Astrocyte of the spinal cord (primary cell): ENCODE measurements at regions not wholly inside any gene's neighbourhood (a gene's known extent, or its start where the extent isn't known, plus 50 kb on each side); places are given as distances from the start of the nearest gene placed in this dataset.

Experiments used
- DNase-seq: peaks from one replicate; pipeline ENCODE4 v3.0.0; 2011; ENCODE audit warnings: low read depth, low spot score
- H3K4me3 ChIP-seq: 2 replicates; pipeline ENCODE4 v1.5.1; 2011; ENCODE audit warnings: low read depth, mild to moderate bottlenecking, low read length, moderate library complexity
- CTCF ChIP-seq: IDR thresholded peaks from 2 replicates; pipeline ENCODE4 v1.5.1; 2012; ENCODE audit warnings: low read depth, mild to moderate bottlenecking, low read length, inconsistent platforms
- in situ Hi-C: cut with HindIII; loops from 2 replicates; pipeline ENCODE4 v1.10.0; 2017; ENCODE audit warnings: low sequenced_read_pairs

DNA sequence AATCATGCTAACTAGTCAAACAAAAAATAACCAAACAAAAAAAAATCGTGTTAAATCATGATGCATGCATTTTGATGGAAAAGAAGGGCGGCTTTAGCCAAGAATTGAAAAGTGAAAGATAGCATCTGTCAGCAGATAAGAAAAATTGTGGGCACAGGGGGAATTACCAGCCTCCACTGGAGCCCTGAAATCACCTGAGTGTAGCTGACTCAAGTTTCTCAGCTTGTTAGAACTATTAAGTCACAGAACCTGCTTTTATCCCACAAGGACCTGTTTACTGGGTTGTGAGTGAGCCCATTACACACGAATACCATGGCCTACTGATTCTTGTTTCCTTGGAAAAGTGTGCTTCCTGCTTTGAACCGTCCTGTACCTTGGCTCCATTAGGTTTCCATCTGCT is 85.2 kb downstream of the COX18 start:
- no peak overlapping the region for H3K4me3 ChIP-seq
- no peak for TF ChIP-seq CTCF
- in situ Hi-C loops, result no loop called here
- DNase-seq, result no peak

DNA sequence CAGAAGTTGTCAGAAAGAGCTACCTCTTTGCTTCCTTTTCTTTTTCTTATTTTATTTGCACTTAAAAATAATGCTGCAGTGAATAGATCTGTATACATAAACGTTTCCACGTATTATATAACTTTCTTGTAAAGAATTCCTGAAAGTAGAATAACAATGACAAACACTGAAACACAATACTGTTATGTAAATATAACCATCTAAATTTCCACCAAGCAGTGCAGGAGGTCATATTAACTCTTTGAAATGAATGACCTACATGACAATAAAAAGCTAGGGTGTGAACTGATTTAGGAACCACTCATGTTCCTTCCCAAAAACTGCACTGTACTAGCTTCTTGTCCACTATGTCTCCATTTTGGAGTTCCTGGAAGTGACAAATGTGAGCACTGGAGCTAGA is 85.8 kb downstream of the COX18 start:
- H3K4me3 ChIP-seq, result no peak overlapping the region
- in situ Hi-C loops, result no loop called here
- TF ChIP-seq CTCF, result no peak
- DNase-seq, result no peak

- in situ Hi-C loops, result no loop called here
- peak; percentile 75 for DNase-seq
- H3K4me3 ChIP-seq, result no peak overlapping the region
- TF ChIP-seq CTCF, result no peak
Measured at GRCh38 chr4:72977936-72978485, 91.5 kb downstream of the COX18 start.

DNA sequence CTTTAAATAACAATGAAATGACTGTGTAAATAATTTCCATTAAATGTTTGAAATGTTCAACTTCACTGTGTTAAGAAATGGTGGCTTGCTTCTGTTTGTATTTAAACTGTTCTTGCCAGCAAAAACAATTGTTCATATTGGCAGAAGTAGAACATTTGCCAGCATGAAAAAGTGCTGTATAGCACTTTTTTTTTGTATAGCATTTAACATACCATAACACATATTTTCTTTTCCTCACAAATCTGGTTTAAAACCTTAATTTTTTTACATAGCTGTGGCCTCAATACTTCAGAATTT is 94.1 kb downstream of the COX18 start:
- in situ Hi-C loops, result no loop called here
- H3K4me3 ChIP-seq, result no peak overlapping the region
- DNase-seq, result no peak
- TF ChIP-seq CTCF, result no peak

DNA sequence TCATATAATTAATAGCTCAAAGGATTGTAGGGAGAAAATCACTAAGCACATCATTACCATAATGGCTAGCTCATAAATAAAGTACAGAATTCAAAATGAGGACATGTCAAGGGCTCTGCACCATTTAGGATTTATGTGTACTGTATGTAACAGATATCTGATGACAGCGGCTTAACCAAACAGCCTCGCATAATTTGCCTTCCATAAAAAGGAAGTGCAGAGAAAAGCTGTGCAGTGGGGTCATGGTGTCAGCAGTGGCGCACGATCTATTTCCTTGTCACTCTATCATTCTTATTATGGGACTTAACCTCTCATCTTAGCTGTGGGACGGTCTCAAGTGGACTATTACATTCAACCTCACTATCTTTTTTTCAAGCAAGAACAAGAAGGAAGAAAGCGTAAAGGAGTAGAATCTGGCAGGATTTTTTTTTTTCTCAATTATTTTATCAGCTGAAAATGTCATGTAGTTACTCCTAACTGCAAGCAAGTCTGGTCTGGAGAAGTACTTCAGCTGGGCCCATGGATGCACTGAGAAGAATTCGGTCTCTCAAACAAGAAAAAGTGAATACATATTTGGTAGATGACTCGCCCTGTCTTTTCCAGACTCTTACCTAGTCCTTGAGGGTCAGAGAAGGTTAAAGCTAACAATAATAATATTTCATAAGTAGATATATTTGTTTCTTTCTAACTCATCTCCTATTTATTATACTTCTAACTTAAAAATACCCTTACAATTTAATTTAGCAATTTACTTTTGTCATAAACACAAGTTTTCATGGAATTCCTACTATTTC is 94.6 kb downstream of the COX18 start:
- in situ Hi-C loops, result no loop called here
- TF ChIP-seq CTCF, result no peak
- peak; percentile 80 for DNase-seq
- H3K4me3 ChIP-seq, result no peak overlapping the region

DNA sequence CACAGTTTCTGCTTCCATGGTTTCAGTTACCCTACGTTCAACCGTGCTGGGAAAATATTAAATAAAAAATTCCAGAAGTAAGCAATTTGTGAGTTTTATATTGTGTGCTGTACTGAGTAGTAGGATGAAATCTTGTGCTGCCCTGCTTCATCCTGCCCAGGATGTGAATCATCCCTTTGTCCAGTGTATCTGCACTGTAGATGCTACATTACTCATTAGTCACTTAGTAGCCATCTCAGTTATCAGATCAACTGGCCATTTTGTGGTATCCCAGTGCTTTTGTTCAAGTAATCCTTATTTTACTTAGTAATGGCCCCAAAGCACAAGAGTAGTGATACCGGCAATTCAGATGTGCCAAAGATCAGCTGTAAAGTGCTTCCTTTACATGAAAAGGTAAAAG is 97.9 kb downstream of the COX18 start:
- DNase-seq, result peak; percentile 88

More for the DNA sequence above, 97.9 kb downstream of the COX18 start:
- in situ Hi-C loops, result no loop called here
- TF ChIP-seq CTCF, result no peak
- H3K4me3 ChIP-seq, result no peak overlapping the region
